NCI-H226 (cell line): ENCODE measurements at regions not wholly inside any gene's neighbourhood (a gene's known extent, or its start where the extent isn't known, plus 50 kb on each side); places are given as distances from the start of the nearest gene placed in this dataset.
"Not testable (repeated sequence)": the region's sequence is repeated elsewhere in the genome, so short reads cannot be mapped to it uniquely, and the experiment has no call there.

ENCODE experiments used
- DNase-seq: peaks from one replicate; pipeline ENCODE4 v3.0.0-alpha.2; 2015

GRCh38 chr14:25436288-25436875, 386.4 kb upstream of the STXBP6 start:
- DNase-seq = no peak

- no peak for DNase-seq
Observed at GRCh38 chr14:25431211-25432076, 381.5 kb upstream of the STXBP6 start.

GRCh38 chr14:25430808-25431207, 380.9 kb upstream of the STXBP6 start:
- DNase-seq = no peak

DNA sequence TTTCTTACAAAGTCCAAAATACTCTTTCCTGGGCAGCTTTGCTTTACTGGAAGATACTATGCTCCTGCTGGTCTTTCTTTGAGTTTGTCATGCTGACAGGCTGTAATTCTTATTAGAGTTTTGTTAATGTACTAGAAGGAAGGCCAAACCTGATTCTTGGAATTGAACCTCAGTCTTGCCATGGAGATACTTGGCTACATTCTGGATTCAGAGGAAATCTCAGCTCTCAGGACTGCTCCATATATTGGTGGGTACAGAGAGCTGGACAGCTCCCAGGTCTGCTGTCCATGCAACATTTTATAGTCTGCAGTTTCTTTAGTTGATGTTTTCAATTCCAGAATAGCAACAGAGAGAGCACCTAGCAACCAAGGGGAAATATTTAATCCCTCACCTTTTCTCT, 363.1 kb upstream of the STXBP6 start:
- DNase-seq = no peak

DNA sequence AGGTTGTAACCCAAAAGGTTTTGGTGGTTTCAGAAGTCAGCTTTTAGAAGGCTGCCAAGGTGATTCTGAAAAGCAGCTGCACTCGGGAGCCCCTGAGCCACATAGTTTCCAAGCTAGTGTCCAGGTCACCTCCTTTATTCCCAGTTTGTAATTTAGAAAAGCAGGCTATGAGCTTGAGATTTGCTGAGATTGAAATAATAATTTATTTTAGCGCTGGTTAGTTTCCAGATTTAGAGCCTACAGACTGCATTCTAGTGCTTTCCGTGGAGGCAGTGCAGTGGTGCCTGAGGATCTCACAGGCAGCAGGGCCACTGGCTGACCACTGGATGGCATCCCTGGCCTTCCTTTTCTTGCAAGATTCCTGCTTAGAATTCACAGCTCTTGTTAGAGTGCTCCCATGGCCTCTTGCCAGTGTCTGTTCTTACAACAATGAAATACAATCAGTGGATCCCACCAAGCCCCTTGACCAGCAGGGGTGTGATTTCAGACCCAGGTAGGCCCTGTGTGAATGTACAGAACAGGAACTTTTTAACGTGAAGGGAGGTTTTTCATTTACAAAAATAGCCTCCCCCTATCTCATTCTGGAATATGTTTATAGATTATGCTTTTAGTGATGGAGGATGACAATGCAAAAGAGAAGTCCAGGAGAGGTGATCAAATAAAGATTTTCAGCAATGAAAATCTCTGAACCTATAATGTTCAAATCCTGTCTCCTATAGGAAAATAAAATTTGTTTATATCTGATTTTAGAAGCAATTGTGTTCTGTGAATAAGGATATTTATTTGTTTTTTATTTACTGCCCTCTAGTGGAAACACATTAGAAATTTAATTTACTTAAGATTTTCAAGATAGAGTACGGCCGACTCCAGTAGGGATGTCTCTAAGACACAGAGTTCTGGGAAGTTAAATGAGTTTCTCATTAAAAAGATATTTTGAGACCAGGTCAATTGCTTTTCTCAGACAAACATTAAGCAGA, 362.1 kb upstream of the STXBP6 start:
- no peak for DNase-seq

- no peak for DNase-seq
Observed at GRCh38 chr14:25406818-25407217, 356.9 kb upstream of the STXBP6 start.

- DNase-seq = no peak
Observed at GRCh38 chr14:25400607-25401206, 350.8 kb upstream of the STXBP6 start.

DNA sequence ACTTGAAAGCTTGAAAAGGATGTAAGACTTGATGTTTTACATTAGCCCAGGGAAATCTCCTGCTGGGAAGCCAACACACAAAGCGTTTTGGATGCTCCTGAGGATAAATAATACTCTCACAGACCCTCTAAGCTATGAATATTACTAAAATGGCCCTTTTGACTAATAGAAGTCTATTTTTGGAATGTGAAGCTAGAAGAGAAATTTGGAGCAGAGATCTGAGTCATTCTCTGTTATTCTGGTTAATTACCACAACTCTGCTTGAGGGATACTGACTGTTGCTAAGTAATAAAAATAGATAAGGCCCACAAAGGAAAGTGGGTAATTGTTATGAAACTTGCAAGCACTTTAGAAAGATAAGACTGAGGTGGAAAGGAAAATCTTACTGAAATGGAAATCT, 346.2 kb upstream of the STXBP6 start:
- no peak for DNase-seq

GRCh38 chr14:25394791-25395391, 344.9 kb upstream of the STXBP6 start:
- no peak for DNase-seq

DNA sequence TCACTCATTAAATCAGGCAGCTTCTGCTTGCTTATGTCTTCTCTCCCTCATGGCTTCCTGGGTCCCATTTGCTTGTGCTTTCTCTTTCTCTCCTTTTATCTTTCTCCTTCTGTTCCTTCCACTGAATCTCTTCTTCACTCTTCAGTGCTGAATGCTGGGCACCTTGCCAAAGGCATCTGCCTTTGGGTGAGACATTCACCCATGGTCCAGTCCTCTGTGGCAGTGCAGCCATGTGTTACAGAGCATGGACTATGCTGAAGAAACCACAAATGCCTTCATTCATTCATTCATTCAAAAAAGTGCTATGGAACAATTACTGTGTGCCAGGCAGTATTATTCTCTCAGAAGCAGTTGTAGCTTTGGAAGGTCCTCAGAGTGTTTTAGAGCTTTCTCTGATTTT, 344.4 kb upstream of the STXBP6 start:
- no peak for DNase-seq

- no peak for DNase-seq
Observed at GRCh38 chr14:25389948-25390347, 340.0 kb upstream of the STXBP6 start.

- no peak for DNase-seq
Observed at GRCh38 chr14:25381498-25381897, 331.6 kb upstream of the STXBP6 start.

DNA sequence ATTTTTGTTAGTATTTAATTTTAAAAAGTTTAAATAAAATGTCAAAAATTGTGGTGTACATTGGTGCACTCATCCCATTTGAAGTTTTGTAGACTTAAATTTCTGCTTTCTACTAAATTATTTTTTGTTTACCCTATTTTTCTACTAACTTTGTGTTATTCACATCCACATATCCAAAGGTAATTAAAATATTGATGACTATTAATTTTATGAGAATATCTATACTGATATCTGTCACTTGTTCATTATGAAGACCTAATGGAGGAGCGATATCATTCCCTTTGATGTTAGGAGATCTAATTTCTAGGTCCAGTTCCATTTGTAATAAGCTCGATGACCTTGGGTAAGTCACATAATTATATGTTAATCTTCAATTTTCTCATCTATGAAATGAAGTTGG, 325.7 kb upstream of the STXBP6 start:
- DNase-seq = no peak

- no peak for DNase-seq
Observed at GRCh38 chr14:25371068-25371467, 321.1 kb upstream of the STXBP6 start.

DNA sequence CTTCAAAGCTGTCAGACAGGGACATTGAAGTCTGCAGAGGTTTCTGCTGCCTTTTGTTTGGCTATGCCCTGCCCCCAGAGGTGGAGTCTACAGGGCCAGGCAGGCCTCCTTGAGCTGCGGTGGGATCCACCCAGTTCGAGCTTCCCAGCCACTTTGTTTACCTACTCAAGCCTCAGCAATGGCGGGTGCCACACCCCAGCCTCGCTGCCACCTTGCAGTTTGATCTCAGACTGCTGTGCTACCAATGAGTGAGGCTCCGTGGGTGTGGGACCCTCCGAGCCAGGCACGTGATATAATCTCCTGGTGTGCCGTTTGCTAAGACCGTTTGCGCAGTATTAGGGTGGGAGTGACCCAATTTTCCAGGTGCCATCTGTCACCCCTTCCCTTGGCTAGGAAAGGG, 320.1 kb upstream of the STXBP6 start:
- DNase-seq = not testable (repeated sequence)

DNA sequence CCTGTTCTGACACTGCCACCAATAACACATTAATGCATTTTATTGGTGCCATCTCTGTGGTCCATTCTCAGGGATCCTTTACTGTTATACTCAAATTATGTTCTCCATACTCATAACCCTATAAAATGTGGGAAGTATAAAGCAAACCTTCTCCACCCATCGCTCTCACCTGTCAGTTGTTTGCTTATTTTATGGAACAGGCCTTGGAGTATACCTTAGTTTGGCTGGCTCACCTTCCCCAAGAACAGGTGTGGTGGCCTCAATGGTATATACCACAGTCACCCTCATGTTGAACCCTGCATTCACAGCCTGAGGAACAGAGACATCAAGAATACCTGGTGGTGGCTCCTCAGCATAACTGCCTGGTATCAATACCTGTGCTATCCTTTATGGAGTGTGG, 308.4 kb upstream of the STXBP6 start:
- DNase-seq = no peak

GRCh38 chr14:25351269-25351668, 301.3 kb upstream of the STXBP6 start:
- DNase-seq = no peak

DNA sequence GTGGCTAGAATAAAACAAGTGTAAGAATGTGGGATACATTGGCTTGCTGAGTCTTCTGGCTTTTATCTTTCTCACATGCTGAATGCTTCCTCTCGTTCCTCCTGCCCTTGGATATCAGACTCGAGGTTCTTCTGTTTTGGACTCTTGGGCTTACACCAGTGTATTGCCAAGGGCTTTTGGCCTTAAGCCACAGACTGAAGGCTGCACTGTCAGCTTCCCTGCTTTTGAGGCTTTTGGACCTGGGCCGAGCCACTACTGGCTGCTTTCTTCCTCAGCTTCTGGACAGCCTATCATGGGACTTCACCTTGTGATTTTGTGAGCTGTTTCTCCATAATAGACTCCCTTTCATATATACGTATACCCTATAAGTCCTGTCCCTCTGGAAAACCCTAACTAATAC, 300.9 kb upstream of the STXBP6 start:
- DNase-seq = no peak

DNA sequence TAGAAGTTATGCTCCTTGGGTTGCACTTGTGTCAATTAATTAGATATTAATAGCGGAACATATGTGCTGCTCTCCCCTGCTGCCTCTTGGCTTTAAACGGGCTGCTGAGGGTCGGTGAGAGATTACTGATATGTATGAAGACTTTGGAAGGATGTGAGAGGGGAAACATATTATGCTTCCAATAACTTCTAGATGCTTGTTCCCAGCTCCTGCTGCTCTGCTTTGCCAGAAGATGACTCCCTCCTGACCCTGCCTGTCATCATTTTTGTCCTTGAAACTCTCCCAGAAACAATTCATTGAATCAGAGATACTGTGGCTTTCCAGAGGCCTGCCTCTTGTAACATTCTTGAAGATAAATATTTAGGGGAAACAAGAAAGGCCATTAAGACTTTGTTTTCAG, 300.1 kb upstream of the STXBP6 start:
- no peak for DNase-seq

- DNase-seq = no peak
Observed at GRCh38 chr14:25349269-25349668, 299.3 kb upstream of the STXBP6 start.

GRCh38 chr14:25340882-25341281, 290.9 kb upstream of the STXBP6 start:
- DNase-seq = no peak

DNA sequence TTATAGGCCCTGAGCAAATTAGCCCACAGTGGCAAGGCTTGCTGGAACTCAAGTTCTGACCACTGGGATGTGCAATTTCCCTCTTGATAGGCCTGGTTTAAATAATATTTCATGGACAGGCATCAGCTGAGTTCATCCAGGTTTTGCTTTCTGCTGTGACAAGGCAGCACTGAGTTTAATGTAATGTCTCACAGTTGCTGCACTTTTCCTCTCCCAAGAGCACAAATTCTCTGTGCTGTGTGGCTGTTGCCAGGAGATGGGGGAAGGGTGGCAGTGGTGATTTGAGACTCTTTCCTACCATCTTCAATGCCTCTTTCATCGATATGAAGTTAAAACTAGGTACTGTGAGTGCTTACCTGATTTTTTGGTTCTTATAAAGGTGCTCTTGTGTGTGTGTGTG, 272.8 kb upstream of the STXBP6 start:
- DNase-seq = no peak

GRCh38 chr14:25316007-25316406, 266.1 kb upstream of the STXBP6 start:
- DNase-seq = not testable (repeated sequence)
